ENCODE measurements at regions not wholly inside any gene's neighbourhood (a gene's known extent, or its start where the extent isn't known, plus 50 kb on each side); places are given as distances from the start of the nearest gene placed in this dataset.

- TF ChIP-seq POLR2AphosphoS5 (IDR thresholded peaks at IDR 0.05; ENCODE audit: insufficient read depth, low read depth, low read length) (no peak), CTCF (IDR thresholded peaks at IDR 0.05; ENCODE audit: extremely low read depth in 1 of 2, insufficient read depth in 1 of 2, low read depth in 1 of 2, low read length in 2 of 2) (no peak), POLR2A (IDR thresholded peaks at IDR 0.05; ENCODE audit: low read depth, low read length) (no peak), EZH2 (IDR thresholded peaks at IDR 0.05; ENCODE audit: borderline replicate concordance, low read depth, low read length, severe bottlenecking) (no peak), JUN (IDR thresholded peaks at IDR 0.05; ENCODE audit: borderline replicate concordance, insufficient read depth, insufficient read length, low read depth) (no peak)
Observed at GRCh38 chr9:30235564-30235963, 2148.9 kb upstream of the ACO1 start.
